NAMALWA (cell line): ENCODE measurements at regions not wholly inside any gene's neighbourhood (a gene's known extent, or its start where the extent isn't known, plus 50 kb on each side); places are given as distances from the start of the nearest gene placed in this dataset.
"Not testable (repeated sequence)": the region's sequence is repeated elsewhere in the genome, so short reads cannot be mapped to it uniquely, and the experiment has no call there.

ENCODE experiments used
- DNase-seq: peaks from one replicate; pipeline ENCODE4 v3.0.0-alpha.2; 2015; ENCODE audit warnings: low spot score

GRCh38 chr18:28778706-28779105 is 601.8 kb upstream of the CDH2 start:
- DNase-seq = no peak

DNA sequence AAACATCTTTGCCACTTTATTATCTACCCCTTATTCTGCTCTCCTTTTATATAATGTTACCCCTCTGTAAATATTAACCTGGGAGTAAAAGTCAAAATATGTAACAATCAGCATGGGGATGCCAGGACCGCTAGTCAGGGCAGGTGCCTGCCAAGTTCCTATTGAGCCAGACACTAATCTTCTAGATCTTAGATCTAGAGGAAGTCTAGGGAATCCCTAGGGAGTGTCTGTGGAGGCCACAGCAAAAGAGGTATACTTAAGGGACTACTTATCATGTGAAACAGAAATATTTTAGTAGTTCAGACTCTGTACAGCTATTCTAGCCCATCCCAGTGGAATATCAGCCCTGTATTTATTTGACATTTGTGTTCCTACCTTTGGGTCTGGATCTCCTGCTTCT is 600.8 kb upstream of the CDH2 start:
- no peak for DNase-seq

GRCh38 chr18:28771849-28772248 is 594.9 kb upstream of the CDH2 start:
- no peak for DNase-seq

DNA sequence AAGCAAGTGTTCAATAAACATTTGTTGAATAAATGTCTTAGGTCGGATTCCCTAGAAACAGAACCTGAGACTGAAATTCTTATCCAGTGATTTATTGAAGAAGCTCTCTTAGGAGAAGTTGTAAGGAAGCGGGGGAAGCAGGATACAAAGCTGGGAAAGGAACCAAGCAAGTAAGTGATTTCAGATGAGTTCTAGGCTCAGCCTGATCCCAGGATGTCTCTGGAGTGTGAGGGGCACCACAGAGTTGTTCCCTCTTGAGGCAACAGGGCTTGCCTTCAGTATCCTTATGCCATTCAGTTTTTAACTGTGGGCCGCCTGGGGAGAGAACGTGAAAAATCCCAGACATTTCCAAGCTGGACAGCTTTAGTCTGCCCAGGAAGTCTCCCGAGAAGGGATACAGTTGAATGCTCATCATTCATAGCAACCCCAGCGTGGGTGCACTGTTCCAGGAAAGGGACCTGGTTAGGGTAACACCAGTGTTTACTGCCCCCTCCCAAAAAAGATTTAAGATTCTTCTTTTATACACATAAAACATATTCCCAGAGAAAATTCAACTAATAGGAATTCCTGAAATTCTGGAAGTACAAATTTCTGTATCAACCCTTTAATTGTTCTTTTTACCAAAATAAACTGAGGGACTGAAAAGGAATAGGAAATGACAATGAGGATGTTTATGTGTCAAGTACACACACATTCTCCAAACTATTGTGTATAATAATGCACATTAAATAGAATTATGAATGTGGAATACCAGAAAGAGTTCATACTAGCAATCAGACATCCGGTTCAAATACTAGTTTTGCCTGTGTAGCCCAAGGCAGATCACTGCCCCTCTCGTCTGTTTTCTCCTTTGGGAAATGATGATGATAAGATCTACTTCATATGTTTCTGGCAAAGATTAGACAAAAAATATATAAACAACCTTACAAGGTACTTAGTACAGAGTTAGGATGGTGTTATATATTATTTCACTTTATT is 592.1 kb upstream of the CDH2 start:
- DNase-seq = no peak

GRCh38 chr18:28767727-28768211 is 590.8 kb upstream of the CDH2 start:
- DNase-seq = no peak

DNA sequence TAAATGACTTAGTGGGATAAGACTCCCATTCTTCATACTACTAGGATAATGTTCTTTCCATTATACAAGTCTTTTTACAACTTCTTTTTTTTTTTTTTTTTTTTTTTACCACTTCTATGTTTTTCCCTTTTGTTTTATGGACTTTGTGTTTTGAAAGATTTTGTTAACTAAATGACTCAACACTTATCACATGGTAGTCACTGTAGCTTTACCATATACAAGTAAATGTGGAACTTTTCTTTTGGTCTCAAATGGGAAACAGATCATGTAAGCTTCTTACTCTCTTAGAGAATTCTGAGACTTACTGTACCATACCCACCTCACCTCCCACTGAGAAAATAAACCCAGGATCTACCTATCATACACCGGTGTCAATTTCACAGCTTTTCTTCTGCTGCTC is 590.3 kb upstream of the CDH2 start:
- no peak for DNase-seq

GRCh38 chr18:28766721-28767120 is 589.8 kb upstream of the CDH2 start:
- no peak for DNase-seq

- no peak for DNase-seq
These were observed 589.1 kb upstream of the CDH2 start for GRCh38 chr18:28766027-28766426.

DNA sequence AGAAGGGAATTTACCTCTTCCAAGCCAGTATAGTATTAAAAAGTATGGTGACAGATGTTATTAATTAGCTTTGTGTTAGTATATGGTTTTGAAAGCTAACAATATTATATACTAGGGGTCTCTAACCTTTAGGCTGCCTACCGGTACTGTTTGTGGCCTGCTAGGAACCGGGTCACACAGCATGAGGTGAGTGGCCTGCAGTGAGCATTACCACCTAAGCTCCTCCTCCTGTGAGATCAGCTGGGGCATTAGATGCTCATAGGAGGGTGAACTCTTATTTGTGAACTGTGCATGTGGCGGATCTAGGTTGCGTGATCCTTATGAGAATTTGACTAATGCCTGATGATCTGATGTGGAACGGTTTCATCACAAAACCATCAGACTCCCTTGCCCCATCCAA is 583.4 kb upstream of the CDH2 start:
- no peak for DNase-seq

DNA sequence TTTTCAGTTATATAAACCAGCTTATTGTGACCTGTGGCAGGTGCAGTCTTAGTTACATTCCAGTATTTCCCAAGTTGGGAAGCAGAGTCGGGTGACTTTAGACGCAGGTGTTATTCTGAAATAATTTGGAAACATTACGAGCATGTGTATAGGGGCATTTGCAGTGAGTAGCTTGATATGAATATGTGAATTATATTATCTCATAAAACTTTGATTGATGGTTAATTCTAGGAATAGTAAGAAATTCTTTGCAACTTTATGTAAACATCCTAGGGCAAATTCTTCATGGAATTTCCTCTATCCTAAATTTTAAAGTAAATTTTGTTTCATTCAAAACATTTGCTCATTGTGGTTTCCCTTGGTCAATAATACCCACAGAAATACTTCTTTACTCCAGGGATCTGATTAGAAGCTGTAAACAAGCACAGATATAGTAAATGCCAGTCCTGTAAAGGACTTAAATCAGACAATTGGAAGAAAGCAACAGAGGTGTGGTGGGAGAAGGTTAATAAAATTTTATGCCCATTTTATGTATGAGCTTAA is 580.6 kb upstream of the CDH2 start:
- DNase-seq = no peak

GRCh38 chr18:28743115-28743514 is 566.2 kb upstream of the CDH2 start:
- DNase-seq = no peak

DNA sequence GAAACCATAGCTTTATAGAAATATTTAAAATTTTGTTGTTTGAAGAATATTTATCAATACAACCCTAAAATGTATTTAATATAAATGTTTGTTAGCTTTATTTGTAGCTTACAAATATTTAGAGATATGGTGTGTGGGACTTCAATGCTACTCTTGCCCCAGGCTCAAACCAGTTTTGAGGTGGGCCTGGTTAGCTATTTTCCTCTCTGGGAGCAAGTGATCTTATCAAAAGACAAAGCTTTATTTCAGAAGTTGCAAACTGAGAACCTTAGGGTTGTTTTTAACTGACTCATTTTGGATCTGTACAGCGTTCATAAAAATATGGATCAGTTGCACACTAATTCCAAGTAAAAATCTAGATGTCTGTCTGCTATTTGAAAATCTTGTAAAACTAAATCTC is 563.6 kb upstream of the CDH2 start:
- DNase-seq = no peak

GRCh38 chr18:28736951-28737350 is 560.0 kb upstream of the CDH2 start:
- no peak for DNase-seq

DNA sequence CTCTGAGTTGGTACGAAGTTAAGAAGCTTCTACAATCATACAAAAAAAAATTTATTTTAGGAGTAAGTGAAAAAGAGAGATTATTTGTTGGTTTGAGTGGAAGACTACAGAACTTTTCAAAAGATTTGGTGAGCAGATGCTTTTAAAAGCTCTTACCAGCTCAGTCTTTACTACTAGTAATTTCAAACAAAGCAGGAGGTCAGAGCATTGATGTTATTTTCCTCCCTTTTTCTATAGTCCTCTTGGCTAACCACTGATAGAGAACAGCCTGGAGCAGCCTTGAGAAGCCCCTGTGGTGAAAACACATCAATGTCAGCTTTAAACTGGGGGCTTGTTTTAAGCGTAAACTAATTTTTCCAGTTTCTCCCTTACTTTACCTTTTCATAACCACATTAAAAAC is 559.3 kb upstream of the CDH2 start:
- no peak for DNase-seq

GRCh38 chr18:28735731-28736130 is 558.8 kb upstream of the CDH2 start:
- DNase-seq = no peak

DNA sequence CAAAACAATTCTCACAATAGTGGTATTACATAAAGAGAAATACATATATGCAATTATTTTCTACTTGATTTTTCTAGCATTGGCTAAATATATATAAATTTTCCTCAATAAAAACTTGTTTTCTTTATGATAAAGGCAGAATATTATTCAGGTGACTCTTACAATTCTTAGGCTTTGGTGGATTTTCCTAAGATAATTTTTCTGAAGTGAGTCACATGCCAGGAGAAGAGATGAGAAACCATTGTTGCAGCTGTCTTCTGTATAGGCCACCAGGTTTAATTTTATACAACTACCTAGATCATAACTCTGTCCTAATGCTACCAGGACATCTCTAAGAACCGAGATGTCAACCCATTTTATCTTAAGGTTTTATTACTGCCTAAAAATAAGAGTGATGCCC is 552.4 kb upstream of the CDH2 start:
- no peak for DNase-seq

- DNase-seq = no peak
These were observed 552.0 kb upstream of the CDH2 start for GRCh38 chr18:28728891-28729290.

GRCh38 chr18:28727189-28727588 is 550.3 kb upstream of the CDH2 start:
- DNase-seq = not testable (repeated sequence)

DNA sequence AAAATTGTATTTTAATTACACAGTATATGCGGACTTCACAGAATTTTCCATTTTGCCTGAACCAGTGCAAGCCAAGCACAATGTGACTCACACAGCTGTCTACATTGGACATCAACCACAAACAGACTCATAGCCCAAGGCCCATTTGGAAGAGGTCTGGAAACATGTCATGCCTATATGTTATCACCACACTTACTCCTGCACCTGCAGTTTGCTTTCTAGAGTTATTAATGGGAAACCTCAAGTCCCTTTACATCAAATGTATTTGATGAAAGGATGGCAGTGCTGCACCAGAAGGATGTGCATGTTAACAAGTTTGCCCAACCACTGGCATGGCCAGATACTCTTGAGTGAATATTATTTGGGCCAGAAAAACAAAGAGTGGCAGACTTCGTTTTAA is 548.9 kb upstream of the CDH2 start:
- DNase-seq = no peak

GRCh38 chr18:28723506-28723905 is 546.6 kb upstream of the CDH2 start:
- no peak for DNase-seq

- no peak for DNase-seq
These were observed 541.8 kb upstream of the CDH2 start for GRCh38 chr18:28718696-28719095.

DNA sequence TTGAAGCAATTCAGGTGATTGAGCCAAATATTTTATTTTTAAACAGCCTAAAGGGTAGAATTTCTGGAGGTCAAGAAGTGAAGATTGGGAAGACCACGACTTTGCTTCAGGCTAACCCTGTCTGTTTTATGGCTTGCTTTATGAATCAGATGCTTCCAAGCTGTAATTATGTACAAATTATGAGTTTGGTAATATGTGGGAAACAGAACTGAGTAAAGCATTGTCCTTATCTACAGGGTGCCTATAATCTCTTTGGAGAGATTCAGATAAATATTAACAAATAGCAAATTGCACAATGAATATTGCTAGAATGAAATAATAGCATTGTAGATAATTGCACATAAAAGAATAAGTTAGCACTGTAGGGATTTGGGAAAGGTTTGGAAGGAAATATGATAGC is 539.4 kb upstream of the CDH2 start:
- DNase-seq = no peak

DNA sequence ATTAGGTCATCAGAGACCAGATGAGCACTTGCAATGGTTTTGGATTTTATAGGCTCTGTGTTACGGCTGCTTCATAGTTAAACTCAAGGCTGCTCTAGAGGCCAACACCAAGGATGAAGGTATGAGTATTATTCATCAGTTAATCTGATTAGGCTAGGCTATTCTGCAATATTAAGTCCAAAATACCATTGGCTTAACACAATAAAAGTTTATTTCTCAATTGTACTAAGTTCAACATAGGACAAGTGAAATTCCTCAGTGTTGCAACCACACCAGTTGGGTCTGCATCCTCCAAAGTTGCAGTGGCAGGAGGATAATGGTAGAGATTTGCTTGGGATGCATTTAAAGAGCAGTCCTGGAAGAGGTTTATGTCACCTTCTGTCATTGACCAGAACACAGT is 538.3 kb upstream of the CDH2 start:
- no peak for DNase-seq

GRCh38 chr18:28714498-28714897 is 537.6 kb upstream of the CDH2 start:
- no peak for DNase-seq
